CD14-positive monocyte (primary cell): ENCODE measurements at regions not wholly inside any gene's neighbourhood (a gene's known extent, or its start where the extent isn't known, plus 50 kb on each side); places are given as distances from the start of the nearest gene placed in this dataset.

Experiments used
- DNase-seq, 3 donors: peaks; one replicate each; pipeline ENCODE4 v3.0.0-alpha.2; 2011 to 2022
- H2AFZ ChIP-seq: 2 replicates; pipeline ENCODE4 v1.6.0; 2012; ENCODE audit warnings: mild to moderate bottlenecking, low read depth, low read length, inconsistent platforms; ENCODE audit not compliant: insufficient read depth, poor library complexity, severe bottlenecking
- H3K27ac ChIP-seq, 2 donors: 1 replicate in 1 of 2; 2 replicates in 1 of 2; pipeline ENCODE4 v1.5.1; 2012 to 2013; ENCODE audit warnings: low read length in 2 of 2, control low read depth in 1 of 2, inconsistent platforms in 1 of 2, low read depth in 1 of 2, mild to moderate bottlenecking in 1 of 2
- H3K27me3 ChIP-seq, 2 donors: one replicate each; pipeline versions ENCODE4 v1.6.0 to v1.6.1; 2011 to 2013; ENCODE audit warnings: low read length in 2 of 2; ENCODE audit not compliant: control insufficient read depth in 2 of 2, insufficient read depth in 2 of 2
- H3K36me3 ChIP-seq, 2 donors: replicated peaks in 1 of 2; 1 replicate in 1 of 2; 2 replicates in 1 of 2; pipeline versions ENCODE4 v1.5.1 to v1.6.1; 2012 to 2013; ENCODE audit warnings: low read length in 2 of 2, control low read depth in 1 of 2, inconsistent platforms in 1 of 2, mild to moderate bottlenecking in 1 of 2; ENCODE audit not compliant: insufficient read depth in 2 of 2, control insufficient read depth in 1 of 2
- H3K4me1 ChIP-seq, 2 donors: 1 replicate in 1 of 2; 2 replicates in 1 of 2; pipeline versions ENCODE4 v1.5.1 to v1.6.1; 2012 to 2013; ENCODE audit warnings: low read length in 2 of 2, control low read depth in 1 of 2, inconsistent platforms in 1 of 2, mild to moderate bottlenecking in 1 of 2, moderate library complexity in 1 of 2; ENCODE audit not compliant: insufficient read depth in 2 of 2, control insufficient read depth in 1 of 2
- H3K4me2 ChIP-seq: replicated peaks from 2 replicates; pipeline ENCODE3; 2012; ENCODE audit warnings: low read length, moderate library complexity, mild to moderate bottlenecking; ENCODE audit not compliant: poor library complexity, severe bottlenecking; ENCODE audit errors: extremely low read depth
- H3K4me3 ChIP-seq, 3 experiments: fragments of 200-600 bp in 1 of 3; sonication (generic) in 1 of 3; replicated peaks in 1 of 3; 1 replicate in 2 of 3; 2 replicates in 1 of 3; pipeline ENCODE4 v1.5.1; 2011 to 2013; ENCODE audit warnings: low read length in 3 of 3, mild to moderate bottlenecking in 3 of 3, control low read depth in 2 of 3, low read depth in 2 of 3, inconsistent platforms in 1 of 3, moderate library complexity in 1 of 3
- H3K79me2 ChIP-seq: 2 replicates; pipeline ENCODE4 v1.6.0; 2012; ENCODE audit warnings: mild to moderate bottlenecking, control low read depth, inconsistent platforms, low read length, moderate library complexity; ENCODE audit not compliant: insufficient read depth
- H3K9ac ChIP-seq: 2 replicates; pipeline ENCODE4 v1.6.0; 2017; ENCODE audit warnings: low read length, mild to moderate bottlenecking; ENCODE audit not compliant: insufficient read depth, poor library complexity, severe bottlenecking
- H3K9me3 ChIP-seq, 2 donors: replicated peaks in 1 of 2; 1 replicate in 1 of 2; 2 replicates in 1 of 2; pipeline versions ENCODE4 v1.5.1 to v1.6.1; 2012 to 2013; ENCODE audit warnings: low read length in 2 of 2, control low read depth in 1 of 2; ENCODE audit not compliant: control insufficient read depth in 1 of 2, insufficient read depth in 1 of 2
- H4K20me1 ChIP-seq: 2 replicates; pipeline ENCODE4 v1.6.0; 2012; ENCODE audit warnings: mild to moderate bottlenecking, low read length, control low read depth, moderate library complexity; ENCODE audit not compliant: insufficient read depth
- H3K27ac Mint-ChIP-seq, 7 donors: one replicate each; pipeline ENCODE4 v1.8.0; 2020; ENCODE audit warnings: mild to moderate bottlenecking in 7 of 7, mixed read lengths in 7 of 7, moderate library complexity in 6 of 7, inconsistent platforms in 2 of 7
- H3K27me3 Mint-ChIP-seq, 3 donors: one replicate each; pipeline ENCODE4 v1.8.0; 2021 to 2022; ENCODE audit warnings: low read depth in 3 of 3, mild to moderate bottlenecking in 3 of 3, mixed read lengths in 3 of 3, moderate library complexity in 3 of 3, inconsistent platforms in 1 of 3
- H3K36me3 Mint-ChIP-seq, 2 donors: one replicate each; pipeline ENCODE4 v1.8.0; 2020; ENCODE audit warnings: mixed read lengths in 2 of 2, inconsistent platforms in 1 of 2, mild to moderate bottlenecking in 1 of 2
- H3K4me1 Mint-ChIP-seq: one replicate; pipeline ENCODE4 v1.8.0; 2020; ENCODE audit warnings: mild to moderate bottlenecking, mixed read lengths
- H3K4me3 Mint-ChIP-seq, 2 donors: one replicate each; pipeline ENCODE4 v1.8.0; 2020; ENCODE audit warnings: mild to moderate bottlenecking in 2 of 2, mixed read lengths in 2 of 2, moderate library complexity in 1 of 2
- H3K9me3 Mint-ChIP-seq, 7 donors: one replicate each; pipeline ENCODE4 v1.8.0; 2020 to 2022; ENCODE audit warnings: mixed read lengths in 7 of 7, mild to moderate bottlenecking in 6 of 7, moderate library complexity in 6 of 7, inconsistent platforms in 2 of 7
- WGBS: methylation state at CpG from one replicate; pipeline ENCODE4 v1.1.5; 2013; ENCODE audit warnings: missing lambda C conversion rate; ENCODE audit not compliant: insufficient coverage; 5-methylcytosine and 5-hydroxymethylcytosine counted together
- intact Hi-C, 2 donors: fragments of 100-400 bp; cut with micrococcal nuclease; formaldehyde crosslinking; loops; one replicate each; pipeline versions ENCODE4 v1.15.0 to v1.15.1; 2023
- TF ChIP-seq, protein P1 (sequence below): fragments of 200-600 bp; IDR thresholded peaks from one replicate; pipeline ENCODE4 v1.8.0; 2022; ENCODE audit warnings: antibody characterized with exemption, mild to moderate bottlenecking

- Histone ChIP-seq H3K4me1 (no peaks in the 10 kb centered on the region), H3K36me3 (no peaks in the 10 kb centered on the region), H2AFZ (no peak overlapping the region), H3K4me2 (no peak overlapping the region), H3K79me2 (no peaks in the 10 kb centered on the region), H4K20me1 (no peaks in the 10 kb centered on the region), H3K9me3 (peaks cover 0 to 5% of the 10 kb centered on the region in 2 donors), H3K9ac (no peak overlapping the region), H3K27ac (no peak overlapping the region), H3K27me3 (no peaks in the 10 kb centered on the region), H3K4me3 (no peak overlapping the region)
- WGBS, result no CpG with 5 or more reads among the region's 4 CpGs
- Mint-ChIP-seq H3K4me1 (no peaks in the 10 kb centered on the region), H3K27ac (no peak overlapping the region), H3K36me3 (no peaks in the 10 kb centered on the region), H3K4me3 (no peak overlapping the region), H3K27me3 (no peaks in the 10 kb centered on the region), H3K9me3 (peaks cover 4 to 11% (median 5%) of the 10 kb centered on the region in 7 donors)
- TF ChIP-seq, protein P1, sequence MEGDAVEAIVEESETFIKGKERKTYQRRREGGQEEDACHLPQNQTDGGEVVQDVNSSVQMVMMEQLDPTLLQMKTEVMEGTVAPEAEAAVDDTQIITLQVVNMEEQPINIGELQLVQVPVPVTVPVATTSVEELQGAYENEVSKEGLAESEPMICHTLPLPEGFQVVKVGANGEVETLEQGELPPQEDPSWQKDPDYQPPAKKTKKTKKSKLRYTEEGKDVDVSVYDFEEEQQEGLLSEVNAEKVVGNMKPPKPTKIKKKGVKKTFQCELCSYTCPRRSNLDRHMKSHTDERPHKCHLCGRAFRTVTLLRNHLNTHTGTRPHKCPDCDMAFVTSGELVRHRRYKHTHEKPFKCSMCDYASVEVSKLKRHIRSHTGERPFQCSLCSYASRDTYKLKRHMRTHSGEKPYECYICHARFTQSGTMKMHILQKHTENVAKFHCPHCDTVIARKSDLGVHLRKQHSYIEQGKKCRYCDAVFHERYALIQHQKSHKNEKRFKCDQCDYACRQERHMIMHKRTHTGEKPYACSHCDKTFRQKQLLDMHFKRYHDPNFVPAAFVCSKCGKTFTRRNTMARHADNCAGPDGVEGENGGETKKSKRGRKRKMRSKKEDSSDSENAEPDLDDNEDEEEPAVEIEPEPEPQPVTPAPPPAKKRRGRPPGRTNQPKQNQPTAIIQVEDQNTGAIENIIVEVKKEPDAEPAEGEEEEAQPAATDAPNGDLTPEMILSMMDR, result no peak
- DNase-seq, result no peak
- intact Hi-C loops, result no loop called here
These were observed 85.6 kb upstream of the ZRANB2 start for GRCh38 chr1:71166178-71167173.

DNA sequence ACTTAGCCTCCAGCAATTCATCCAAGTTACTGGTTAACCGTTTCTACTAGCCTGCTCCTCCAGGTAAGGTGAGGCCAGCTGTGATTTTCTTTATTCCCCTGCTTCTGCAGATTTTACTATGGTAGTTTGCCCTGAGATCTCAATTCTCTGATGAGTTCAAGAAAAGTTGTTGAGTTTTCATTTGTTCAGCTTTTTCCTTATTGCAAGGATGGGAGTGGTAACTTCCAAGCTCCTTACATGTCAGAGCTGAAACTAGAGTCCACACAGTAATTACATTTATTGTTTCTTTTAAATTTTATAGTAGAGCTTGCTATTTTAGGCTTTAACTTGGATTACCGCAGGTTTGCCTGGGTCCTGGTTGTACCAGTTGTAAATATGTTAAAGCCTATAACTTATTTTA is 76.9 kb upstream of the ZRANB2 start:
- no peak overlapping the region for H3K4me3 Mint-ChIP-seq
- Histone ChIP-seq H2AFZ (no peak overlapping the region), H3K4me1 (no peaks in the 10 kb centered on the region), H3K9ac (no peak overlapping the region), H3K36me3 (no peaks in the 10 kb centered on the region), H3K27me3 (no peaks in the 10 kb centered on the region), H3K9me3 (peaks cover 5 to 15% of the 10 kb centered on the region in 2 donors), H3K79me2 (no peaks in the 10 kb centered on the region), H3K27ac (no peak overlapping the region), H4K20me1 (no peaks in the 10 kb centered on the region), H3K4me3 (no peak overlapping the region), H3K4me2 (no peak overlapping the region)
- intact Hi-C loops, result no loop called here
- H3K9me3 Mint-ChIP-seq, result peaks cover 4 to 10% (median 6%) of the 10 kb centered on the region in 7 donors
- no peak overlapping the region for H3K27ac Mint-ChIP-seq
- no peaks in the 10 kb centered on the region for H3K4me1 Mint-ChIP-seq
- no peak for DNase-seq
- no CpG with 5 or more reads among the region's 2 CpGs for WGBS
- no peaks in the 10 kb centered on the region for H3K36me3 Mint-ChIP-seq
- TF ChIP-seq, protein P1, result no peak
- no peaks in the 10 kb centered on the region for H3K27me3 Mint-ChIP-seq
